ENCODE measurements at regions not wholly inside any gene's neighbourhood (a gene's known extent, or its start where the extent isn't known, plus 50 kb on each side); places are given as distances from the start of the nearest gene placed in this dataset.
"Not testable (repeated sequence)": the region's sequence is repeated elsewhere in the genome, so short reads cannot be mapped to it uniquely, and the experiment has no call there.

- no peaks in the 10 kb centered on the region for H3K36me3 ChIP-seq
- no peak for TF ChIP-seq CTCF (IDR thresholded peaks at IDR 0.05)
- no peaks in the 10 kb centered on the region for H3K27me3 ChIP-seq
- no peaks in the 10 kb centered on the region for H3K9me3 ChIP-seq
- no peaks in the 10 kb centered on the region for H3K4me1 ChIP-seq (ENCODE audit: control insufficient read depth in 1 of 2, insufficient read depth in 1 of 2, low read depth in 1 of 2, low read length in 1 of 2)
- no peak overlapping the region for H3K27ac ChIP-seq
- H3K4me3 ChIP-seq (ENCODE audit: low read depth in 1 of 2, low read length in 1 of 2): no peak overlapping the region
Measured at GRCh38 chr11:88061111-88061510, 114.1 kb downstream of the RAB38 start.

- no peak overlapping the region for H3K27ac ChIP-seq
- no peaks in the 10 kb centered on the region for H3K27me3 ChIP-seq
- H3K4me3 ChIP-seq (ENCODE audit: low read depth in 1 of 2, low read length in 1 of 2): no peak overlapping the region
- H3K36me3 ChIP-seq: no peaks in the 10 kb centered on the region
- H3K9me3 ChIP-seq: no peaks in the 10 kb centered on the region
- no peak for TF ChIP-seq CTCF (IDR thresholded peaks at IDR 0.05)
- H3K4me1 ChIP-seq (ENCODE audit: control insufficient read depth in 1 of 2, insufficient read depth in 1 of 2, low read depth in 1 of 2, low read length in 1 of 2): no peaks in the 10 kb centered on the region
Measured at GRCh38 chr11:88059326-88059725, 115.9 kb downstream of the RAB38 start.

GRCh38 chr11:88051396-88051795 is 123.8 kb downstream of the RAB38 start:
- no peaks in the 10 kb centered on the region for H3K36me3 ChIP-seq
- no peaks in the 10 kb centered on the region for H3K4me1 ChIP-seq (ENCODE audit: control insufficient read depth in 1 of 2, insufficient read depth in 1 of 2, low read depth in 1 of 2, low read length in 1 of 2)
- H3K27me3 ChIP-seq: no peaks in the 10 kb centered on the region
- H3K4me3 ChIP-seq (ENCODE audit: low read depth in 1 of 2, low read length in 1 of 2): no peak overlapping the region
- TF ChIP-seq CTCF (IDR thresholded peaks at IDR 0.05): no peak
- no peaks in the 10 kb centered on the region for H3K9me3 ChIP-seq
- no peak overlapping the region for H3K27ac ChIP-seq

- Histone ChIP-seq H3K27me3 (no peaks in the 10 kb centered on the region), H3K27ac (no peak overlapping the region), H3K36me3 (no peaks in the 10 kb centered on the region), H3K4me1 (ENCODE audit: control insufficient read depth in 1 of 2, insufficient read depth in 1 of 2, low read depth in 1 of 2, low read length in 1 of 2) (no peaks in the 10 kb centered on the region), H3K9me3 (no peaks in the 10 kb centered on the region), H3K4me3 (ENCODE audit: low read depth in 1 of 2, low read length in 1 of 2) (no peak overlapping the region)
- TF ChIP-seq CTCF (IDR thresholded peaks at IDR 0.05): no peak
Measured at GRCh38 chr11:88050247-88050646, 125.0 kb downstream of the RAB38 start.

GRCh38 chr11:88045288-88045687 is 130.0 kb downstream of the RAB38 start:
- not testable (repeated sequence) for H3K4me3 ChIP-seq (ENCODE audit: low read depth in 1 of 2, low read length in 1 of 2); H3K27me3 ChIP-seq; H3K9me3 ChIP-seq; H3K27ac ChIP-seq; H3K36me3 ChIP-seq; H3K4me1 ChIP-seq (ENCODE audit: control insufficient read depth in 1 of 2, insufficient read depth in 1 of 2, low read depth in 1 of 2, low read length in 1 of 2)

GRCh38 chr11:88044658-88045057 is 130.6 kb downstream of the RAB38 start:
- not testable (repeated sequence) for H3K36me3 ChIP-seq; H3K27ac ChIP-seq; H3K4me3 ChIP-seq (ENCODE audit: low read depth in 1 of 2, low read length in 1 of 2); H3K27me3 ChIP-seq; H3K4me1 ChIP-seq (ENCODE audit: control insufficient read depth in 1 of 2, insufficient read depth in 1 of 2, low read depth in 1 of 2, low read length in 1 of 2); H3K9me3 ChIP-seq

GRCh38 chr11:88043149-88043548 is 132.1 kb downstream of the RAB38 start:
- Histone ChIP-seq H3K9me3 (no peaks in the 10 kb centered on the region), H3K36me3 (no peaks in the 10 kb centered on the region), H3K27me3 (no peaks in the 10 kb centered on the region), H3K4me1 (ENCODE audit: control insufficient read depth in 1 of 2, insufficient read depth in 1 of 2, low read depth in 1 of 2, low read length in 1 of 2) (no peaks in the 10 kb centered on the region), H3K4me3 (ENCODE audit: low read depth in 1 of 2, low read length in 1 of 2) (no peak overlapping the region), H3K27ac (no peak overlapping the region)
- no peak for TF ChIP-seq CTCF (IDR thresholded peaks at IDR 0.05)

All from neutrophil (primary cell).